ENCODE measurements at regions not wholly inside any gene's neighbourhood (a gene's known extent, or its start where the extent isn't known, plus 50 kb on each side); places are given as distances from the start of the nearest gene placed in this dataset.
"Not testable (repeated sequence)": the region's sequence is repeated elsewhere in the genome, so short reads cannot be mapped to it uniquely, and the experiment has no call there.

GRCh38 chr14:101254805-101255764, 306.2 kb upstream of the DIO3 start:
- DNase-seq (ENCODE audit: extremely low read depth in 1 of 2, low read depth in 1 of 2), result no peak

GRCh38 chr14:101255765-101256125, 305.6 kb upstream of the DIO3 start:
- DNase-seq (ENCODE audit: extremely low read depth in 1 of 2, low read depth in 1 of 2), result no peak

- no peak for DNase-seq (ENCODE audit: extremely low read depth in 1 of 2, low read depth in 1 of 2)
Measured at GRCh38 chr14:101256266-101256665, 305.0 kb upstream of the DIO3 start.

DNA sequence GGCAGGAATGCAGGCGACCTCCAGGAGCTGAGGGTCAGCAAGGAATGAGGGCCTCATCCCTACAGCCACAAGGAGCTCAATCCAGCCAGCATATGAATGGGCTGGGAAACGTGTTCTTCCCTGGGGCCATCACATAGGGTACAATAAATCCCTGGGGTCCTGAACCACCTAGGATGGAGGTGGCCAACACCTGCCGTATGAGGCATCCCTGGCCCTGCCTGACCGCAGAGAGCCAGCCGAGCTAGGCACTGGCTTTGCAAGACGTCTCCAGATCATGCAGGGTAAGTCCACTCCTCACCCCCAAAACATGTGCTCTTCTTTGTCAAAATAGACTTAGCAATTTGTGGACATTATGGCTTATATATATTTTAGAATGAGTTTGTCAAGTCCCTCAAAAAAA, 303.7 kb upstream of the DIO3 start:
- DNase-seq (ENCODE audit: extremely low read depth in 1 of 2, low read depth in 1 of 2), result no peak

GRCh38 chr14:101259748-101260147, 301.5 kb upstream of the DIO3 start:
- DNase-seq (ENCODE audit: extremely low read depth in 1 of 2, low read depth in 1 of 2), result no peak

DNA sequence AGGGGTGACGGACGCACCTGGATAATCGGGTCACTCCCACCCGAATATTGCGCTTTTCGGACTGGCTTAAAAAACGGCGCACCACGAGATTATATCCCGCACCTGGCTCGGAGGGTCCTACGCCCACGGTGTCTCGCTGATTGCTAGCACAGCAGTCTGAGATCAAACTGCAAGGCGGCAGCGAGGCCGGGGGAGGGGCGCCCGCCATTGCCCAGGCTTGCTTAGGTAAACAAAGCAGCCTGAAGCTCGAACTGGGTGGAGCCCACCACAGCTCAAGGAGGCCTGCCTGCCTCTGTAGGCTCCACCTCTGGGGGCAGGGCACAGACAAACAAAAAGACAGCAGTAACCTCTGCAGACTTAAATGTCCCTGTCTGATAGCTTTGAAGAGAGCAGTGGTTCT, 294.9 kb upstream of the DIO3 start:
- DNase-seq (ENCODE audit: extremely low read depth in 1 of 2, low read depth in 1 of 2), result not testable (repeated sequence)

- DNase-seq (ENCODE audit: extremely low read depth in 1 of 2, low read depth in 1 of 2), result no peak
Measured at GRCh38 chr14:101273091-101273490, 288.2 kb upstream of the DIO3 start.

DNA sequence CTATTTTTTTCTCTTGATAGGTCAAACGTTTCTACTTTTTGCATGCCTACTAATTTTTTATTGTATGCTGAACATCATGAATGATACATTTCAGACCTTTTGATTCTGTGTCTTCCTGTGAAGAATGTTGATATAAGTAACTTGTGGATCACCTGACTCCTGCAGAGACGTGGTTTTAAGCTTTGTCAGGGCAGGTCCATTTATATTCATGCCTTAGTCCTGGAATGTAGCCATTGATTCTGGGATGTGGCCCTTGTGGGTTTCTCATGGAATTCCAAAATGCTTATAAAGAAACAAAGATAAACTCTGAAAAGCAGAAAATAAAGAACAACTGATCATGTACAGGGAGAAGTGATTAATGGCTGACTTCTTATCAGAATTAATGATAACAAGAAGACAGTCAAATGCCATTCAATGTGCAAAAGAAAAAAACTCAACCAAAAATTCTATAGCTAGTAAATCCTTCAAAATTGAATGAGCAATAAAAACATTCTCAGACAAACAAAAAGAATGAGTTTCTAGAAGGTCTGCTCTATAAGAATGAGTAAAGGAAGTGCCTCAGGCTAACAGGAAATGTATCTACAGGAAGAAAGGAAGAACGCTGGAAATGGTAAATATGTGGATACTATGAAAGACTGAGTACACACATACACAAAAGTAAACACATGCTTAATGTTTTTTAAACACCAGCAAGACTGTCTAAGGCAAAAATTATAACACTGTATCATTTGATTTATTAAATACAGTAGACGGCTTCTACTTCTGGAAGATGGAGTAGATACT, 284.8 kb upstream of the DIO3 start:
- no peak for DNase-seq (ENCODE audit: extremely low read depth in 1 of 2, low read depth in 1 of 2)

- DNase-seq (ENCODE audit: extremely low read depth in 1 of 2, low read depth in 1 of 2), result no peak
Measured at GRCh38 chr14:101282418-101282817, 278.9 kb upstream of the DIO3 start.

DNA sequence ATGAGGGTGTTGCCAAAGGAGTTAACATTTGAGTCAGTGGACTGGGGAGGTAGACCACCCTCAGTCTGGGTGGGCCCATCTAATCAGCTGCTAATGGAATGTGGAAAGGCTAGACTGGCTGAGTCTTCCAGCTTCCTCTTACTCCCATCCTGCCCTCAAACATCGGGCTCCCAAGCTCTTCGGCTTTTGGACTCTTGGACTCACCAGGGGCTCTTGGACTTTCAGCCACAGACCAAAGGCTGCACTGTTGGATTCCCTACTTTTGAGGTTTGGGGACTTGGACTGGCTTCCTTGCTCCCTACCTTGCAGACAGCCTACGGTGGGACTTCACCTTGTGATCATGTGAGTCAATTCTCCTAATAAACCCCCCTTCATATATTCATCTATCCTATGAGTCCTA, 276.6 kb upstream of the DIO3 start:
- DNase-seq (ENCODE audit: extremely low read depth in 1 of 2, low read depth in 1 of 2), result no peak

GRCh38 chr14:101286271-101287018, 274.9 kb upstream of the DIO3 start:
- DNase-seq (ENCODE audit: extremely low read depth in 1 of 2, low read depth in 1 of 2), result no peak

DNA sequence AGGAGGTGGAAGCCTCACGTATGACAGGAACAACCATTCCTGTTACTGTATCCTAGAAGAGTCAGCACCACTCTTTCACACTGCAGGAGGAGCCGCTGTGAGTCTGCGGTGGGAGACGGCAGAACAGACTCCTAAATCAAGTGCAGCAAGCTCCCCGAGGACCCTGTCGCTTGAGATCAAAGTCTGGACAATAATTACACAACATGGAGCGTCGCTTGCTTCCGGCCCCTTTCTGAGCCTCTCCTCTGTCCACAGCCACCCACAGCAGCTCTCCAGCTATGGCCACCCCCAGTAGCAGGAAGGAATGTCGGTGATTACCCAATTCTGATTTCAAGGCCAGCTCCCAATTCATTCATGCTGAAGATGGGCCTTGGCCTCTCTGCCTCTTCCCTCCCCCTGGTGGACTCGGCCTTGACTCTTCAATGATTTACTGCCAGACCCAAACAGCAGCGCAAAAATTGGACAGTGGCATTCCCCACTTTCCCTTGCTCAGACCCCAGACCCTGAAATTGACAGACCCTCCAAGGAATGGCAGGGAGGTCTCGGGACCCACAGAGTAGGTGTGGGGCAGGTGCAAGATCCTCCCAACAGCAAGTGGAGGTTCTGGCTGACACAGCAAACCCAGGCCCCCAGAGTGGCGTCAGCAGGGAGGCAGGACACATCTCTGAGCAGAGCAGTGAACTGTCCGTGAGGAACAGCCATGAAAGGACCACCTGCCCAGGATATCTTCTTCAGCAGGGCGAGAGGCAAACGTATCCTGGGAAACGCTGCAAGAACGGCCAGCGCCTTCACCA, 272.7 kb upstream of the DIO3 start:
- no peak for DNase-seq (ENCODE audit: extremely low read depth in 1 of 2, low read depth in 1 of 2)

DNA sequence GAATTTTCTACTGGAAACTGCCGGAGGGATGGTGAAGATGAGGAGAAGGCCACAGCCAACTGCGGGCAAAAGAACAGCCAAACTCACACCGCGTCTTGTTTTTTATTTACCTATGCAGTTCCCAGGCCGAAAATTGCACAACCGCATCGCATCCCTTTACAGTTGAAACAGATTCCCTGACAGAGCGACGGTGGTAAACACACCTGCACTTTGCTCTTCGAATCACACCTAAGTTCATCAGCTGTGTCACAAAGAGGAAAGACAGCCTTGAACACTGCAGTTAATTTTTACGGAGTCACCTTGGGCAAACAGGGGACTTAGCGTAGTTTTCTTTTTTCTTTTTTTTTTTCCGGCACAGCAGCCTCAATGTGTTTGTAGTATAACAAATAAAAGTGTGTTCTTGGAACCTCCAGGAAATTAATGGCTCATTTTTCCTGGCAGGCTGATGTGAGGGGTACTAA, 272.0 kb upstream of the DIO3 start:
- no peak for DNase-seq (ENCODE audit: extremely low read depth in 1 of 2, low read depth in 1 of 2)

DNA sequence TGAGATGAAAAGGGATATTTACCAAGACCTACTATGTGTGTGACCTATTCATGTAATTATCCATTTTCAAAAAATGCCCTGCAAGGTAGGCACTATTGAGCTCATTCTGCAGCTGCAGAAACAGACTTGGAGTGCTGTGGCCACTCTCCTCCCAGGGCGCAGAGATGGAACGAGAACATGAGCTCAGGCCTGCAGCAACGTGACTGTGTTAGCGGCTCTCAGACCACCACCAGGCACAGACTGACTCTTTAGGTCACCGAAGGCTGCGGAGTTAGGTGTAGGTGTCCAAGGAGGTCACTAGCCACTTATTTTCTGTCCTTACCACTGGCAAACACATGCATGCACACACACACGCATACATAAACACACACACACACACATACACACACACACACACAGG, 271.4 kb upstream of the DIO3 start:
- DNase-seq (ENCODE audit: extremely low read depth in 1 of 2, low read depth in 1 of 2), result no peak

GRCh38 chr14:101290611-101291010, 270.7 kb upstream of the DIO3 start:
- no peak for DNase-seq (ENCODE audit: extremely low read depth in 1 of 2, low read depth in 1 of 2)

- DNase-seq (ENCODE audit: extremely low read depth in 1 of 2, low read depth in 1 of 2), result no peak
Measured at GRCh38 chr14:101291390-101291789, 269.9 kb upstream of the DIO3 start.

DNA sequence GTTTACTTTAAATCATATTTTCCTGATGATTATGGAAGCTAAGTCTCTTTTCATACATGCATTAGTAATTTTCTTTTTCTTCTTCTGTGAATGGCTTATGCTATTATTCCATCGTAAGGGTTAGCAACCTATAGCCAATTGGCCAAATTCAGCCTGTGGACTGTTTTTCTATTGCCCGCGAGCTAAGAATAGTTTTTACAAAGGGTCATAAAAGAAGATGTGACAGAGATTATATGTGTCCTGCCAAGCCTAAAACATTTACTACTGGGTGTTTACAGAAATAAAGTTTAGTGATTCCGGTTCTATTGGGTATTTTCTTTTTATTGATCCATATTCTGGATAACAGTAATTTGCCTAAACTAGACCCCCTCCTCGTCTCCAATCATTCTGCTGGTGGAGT, 268.8 kb upstream of the DIO3 start:
- no peak for DNase-seq (ENCODE audit: extremely low read depth in 1 of 2, low read depth in 1 of 2)

DNA sequence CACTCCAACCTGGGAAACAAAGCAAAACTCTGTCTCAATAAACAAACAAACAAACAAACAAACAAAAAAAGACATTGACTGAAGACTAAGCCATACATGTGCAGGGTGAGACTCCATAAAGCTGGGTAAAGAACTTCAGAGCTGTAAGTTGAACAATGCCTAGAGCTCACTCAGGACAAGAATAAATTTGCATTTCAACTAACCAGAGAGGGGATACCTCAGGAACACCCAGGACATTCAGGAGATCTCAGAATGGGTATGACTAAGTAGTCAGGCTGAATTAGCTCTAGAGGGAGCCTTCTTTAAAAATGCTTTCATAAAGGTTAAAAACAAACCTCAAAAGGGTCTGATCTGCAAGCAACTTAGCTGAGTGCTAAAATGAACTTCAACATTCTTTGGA, 267.7 kb upstream of the DIO3 start:
- DNase-seq (ENCODE audit: extremely low read depth in 1 of 2, low read depth in 1 of 2), result no peak

GRCh38 chr14:101294136-101294535, 267.2 kb upstream of the DIO3 start:
- no peak for DNase-seq (ENCODE audit: extremely low read depth in 1 of 2, low read depth in 1 of 2)

GRCh38 chr14:101299781-101300180, 261.5 kb upstream of the DIO3 start:
- not testable (repeated sequence) for DNase-seq (ENCODE audit: extremely low read depth in 1 of 2, low read depth in 1 of 2)
